DOHH2 (cell line): ENCODE measurements at regions not wholly inside any gene's neighbourhood (a gene's known extent, or its start where the extent isn't known, plus 50 kb on each side); places are given as distances from the start of the nearest gene placed in this dataset.

Experiments
- H3F3A ChIP-seq: fragments of 200-600 bp; sonication (generic), shearing (Covaris generic); 2 replicates; pipeline ENCODE4 v1.6.0; 2016; ENCODE audit warnings: antibody characterized with exemption, mild to moderate bottlenecking; ENCODE audit not compliant: control insufficient read depth, insufficient read depth
- H3K27ac ChIP-seq: fragments of 200-600 bp; sonication (generic); 2 replicates; pipeline ENCODE4 v1.5.1; 2014; ENCODE audit warnings: low read depth, mild to moderate bottlenecking, low read length, moderate library complexity
- H3K27me3 ChIP-seq: fragments of 200-600 bp; sonication (generic); 2 replicates; pipeline ENCODE4 v1.6.1; 2014; ENCODE audit warnings: mild to moderate bottlenecking, low read length, mixed read lengths; ENCODE audit not compliant: control insufficient read depth
- H3K36me3 ChIP-seq: fragments of 200-600 bp; sonication (generic); 2 replicates; pipeline ENCODE4 v1.6.1; 2014; ENCODE audit warnings: mild to moderate bottlenecking, low read length, moderate library complexity, mixed read lengths; ENCODE audit not compliant: control insufficient read depth
- H3K4me1 ChIP-seq: fragments of 200-600 bp; sonication (generic); 2 replicates; pipeline ENCODE4 v1.6.1; 2014; ENCODE audit warnings: mild to moderate bottlenecking, low read length, mixed read lengths; ENCODE audit not compliant: control insufficient read depth
- H3K4me2 ChIP-seq: fragments of 200-600 bp; sonication (generic); 2 replicates; pipeline ENCODE4 v1.6.0; 2014; ENCODE audit warnings: mild to moderate bottlenecking, low read length, moderate library complexity
- H3K4me3 ChIP-seq: fragments of 200-600 bp; sonication (generic); 2 replicates; pipeline ENCODE4 v1.5.1; 2014; ENCODE audit warnings: mild to moderate bottlenecking, low read length, mixed read lengths
- H3K79me2 ChIP-seq: fragments of 200-600 bp; sonication (generic); 2 replicates; pipeline ENCODE4 v1.6.1; 2014; ENCODE audit warnings: mild to moderate bottlenecking, low read length, mixed read lengths; ENCODE audit not compliant: control insufficient read depth
- H3K9me2 ChIP-seq: fragments of 200-600 bp; sonication (generic); replicated peaks from 2 replicates; pipeline ENCODE4 v1.6.1; 2014; ENCODE audit warnings: mild to moderate bottlenecking, low read length, mixed read lengths; ENCODE audit not compliant: control insufficient read depth
- H3K9me3 ChIP-seq: fragments of 200-600 bp; sonication (generic); 2 replicates; pipeline ENCODE4 v1.6.1; 2014; ENCODE audit warnings: antibody characterized with exemption, low read length, mixed read lengths; ENCODE audit not compliant: control insufficient read depth, insufficient read depth
- H4K20me1 ChIP-seq: fragments of 200-600 bp; sonication (generic); 2 replicates; pipeline ENCODE4 v1.6.0; 2014; ENCODE audit warnings: low read depth, mild to moderate bottlenecking, antibody characterized with exemption, low read length, moderate library complexity; ENCODE audit not compliant: control insufficient read depth, insufficient read depth
- CTCF ChIP-seq: fragments of 200-600 bp; sonication (generic); IDR thresholded peaks from one replicate; pipeline ENCODE4 v1.5.1; 2014; ENCODE audit warnings: antibody characterized with exemption, mild to moderate bottlenecking, low read depth, low read length; ENCODE audit not compliant: poor library complexity, severe bottlenecking
- EZH2phosphoT487 ChIP-seq: fragments of 200-600 bp; sonication (generic); IDR thresholded peaks from 2 replicates; pipeline ENCODE4 v1.6.1; 2017; ENCODE audit warnings: borderline replicate concordance, mild to moderate bottlenecking, antibody characterized with exemption, low read length, moderate library complexity, mixed read lengths

- TF ChIP-seq EZH2phosphoT487: no peak
- no peak for TF ChIP-seq CTCF
- Histone ChIP-seq H3K9me2 (no peaks in the 10 kb centered on the region), H3K4me2 (no peak overlapping the region), H3K4me3 (no peak overlapping the region), H3K4me1 (no peaks in the 10 kb centered on the region), H3K27ac (no peak overlapping the region), H3K36me3 (no peaks in the 10 kb centered on the region), H3F3A (no peaks in the 10 kb centered on the region), H3K79me2 (no peaks in the 10 kb centered on the region), H3K27me3 (no peaks in the 10 kb centered on the region), H3K9me3 (no peaks in the 10 kb centered on the region), H4K20me1 (no peaks in the 10 kb centered on the region)
Measured at GRCh38 chr15:62708470-62708869, 334.1 kb upstream of the TPM1 start.

- H3K9me3 ChIP-seq: no peaks in the 10 kb centered on the region
- TF ChIP-seq CTCF (no peak), EZH2phosphoT487 (no peak)
- H3F3A ChIP-seq: no peaks in the 10 kb centered on the region
- no peaks in the 10 kb centered on the region for H3K27me3 ChIP-seq
- no peak overlapping the region for H3K4me3 ChIP-seq
- H3K4me2 ChIP-seq: no peak overlapping the region
- H3K79me2 ChIP-seq: no peaks in the 10 kb centered on the region
- H3K9me2 ChIP-seq: no peaks in the 10 kb centered on the region
- no peaks in the 10 kb centered on the region for H3K4me1 ChIP-seq
- no peaks in the 10 kb centered on the region for H4K20me1 ChIP-seq
- H3K36me3 ChIP-seq: no peaks in the 10 kb centered on the region
- no peak overlapping the region for H3K27ac ChIP-seq
Measured at GRCh38 chr15:62709261-62709660, 333.3 kb upstream of the TPM1 start.

- no peak for TF ChIP-seq CTCF
- TF ChIP-seq EZH2phosphoT487: no peak
- H3K27me3 ChIP-seq: no peaks in the 10 kb centered on the region
- no peaks in the 10 kb centered on the region for H3K9me2 ChIP-seq
- H4K20me1 ChIP-seq: no peaks in the 10 kb centered on the region
- no peaks in the 10 kb centered on the region for H3K79me2 ChIP-seq
- no peak overlapping the region for H3K4me3 ChIP-seq
- H3K27ac ChIP-seq: no peak overlapping the region
- no peaks in the 10 kb centered on the region for H3K9me3 ChIP-seq
- no peaks in the 10 kb centered on the region for H3K36me3 ChIP-seq
- no peaks in the 10 kb centered on the region for H3K4me1 ChIP-seq
- no peaks in the 10 kb centered on the region for H3F3A ChIP-seq
- H3K4me2 ChIP-seq: no peak overlapping the region
Measured at GRCh38 chr15:62711691-62712454, 330.7 kb upstream of the TPM1 start.
